IPS-18a (cell line): ENCODE measurements at regions not wholly inside any gene's neighbourhood (a gene's known extent, or its start where the extent isn't known, plus 50 kb on each side); places are given as distances from the start of the nearest gene placed in this dataset.

ENCODE experiments used
- H3K27ac ChIP-seq: one replicate; pipeline ENCODE4 v1.5.1; 2013; ENCODE audit warnings: low read length
- H3K27me3 ChIP-seq: one replicate; pipeline ENCODE4 v1.6.1; 2013; ENCODE audit warnings: mild to moderate bottlenecking, low read length; ENCODE audit not compliant: control insufficient read depth, insufficient read depth
- H3K36me3 ChIP-seq: one replicate; pipeline ENCODE4 v1.6.1; 2013; ENCODE audit warnings: low read depth, low read length; ENCODE audit not compliant: control insufficient read depth
- H3K4me1 ChIP-seq: one replicate; pipeline ENCODE4 v1.6.1; 2013; ENCODE audit warnings: low read depth, low read length; ENCODE audit not compliant: control insufficient read depth
- H3K4me3 ChIP-seq: one replicate; pipeline ENCODE4 v1.5.1; 2013; ENCODE audit warnings: low read length
- H3K9ac ChIP-seq: one replicate; pipeline ENCODE4 v1.6.1; 2013; ENCODE audit warnings: mild to moderate bottlenecking, low read length, moderate library complexity
- H3K9me3 ChIP-seq: one replicate; pipeline ENCODE4 v1.6.1; 2013; ENCODE audit warnings: low read depth, low read length; ENCODE audit not compliant: control insufficient read depth

DNA sequence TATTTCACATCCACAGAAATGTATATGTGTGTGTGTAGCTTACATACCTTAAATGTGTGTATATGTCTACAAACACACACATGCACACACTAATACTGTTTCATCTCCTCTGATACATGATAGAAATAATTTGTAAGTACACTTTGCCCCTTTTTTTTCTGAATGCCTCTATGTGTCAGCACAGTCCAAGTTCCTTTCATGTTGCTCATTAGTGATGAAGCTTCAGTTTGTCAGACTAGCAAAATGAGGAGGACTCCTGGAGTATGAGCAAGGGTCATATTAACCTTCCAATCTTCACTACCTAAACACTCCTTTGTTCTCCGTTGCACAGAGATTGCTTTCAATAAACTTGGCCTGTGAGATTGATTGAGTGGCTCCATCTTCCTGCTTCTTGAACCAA is 935.4 kb downstream of the MRPL39 start:
- H3K9ac ChIP-seq, result no peak overlapping the region
- no peaks in the 10 kb centered on the region for H3K27me3 ChIP-seq

GRCh38 chr21:24658926-24659325 is 948.4 kb downstream of the MRPL39 start:
- Histone ChIP-seq H3K27ac (no peak overlapping the region), H3K36me3 (no peaks in the 10 kb centered on the region), H3K4me3 (no peak overlapping the region), H3K9me3 (peaks cover 14% of the 10 kb centered on the region), H3K4me1 (no peaks in the 10 kb centered on the region), H3K27me3 (no peaks in the 10 kb centered on the region), H3K9ac (no peak overlapping the region)

More for the DNA sequence above, 935.4 kb downstream of the MRPL39 start:
- H3K4me1 ChIP-seq, result no peaks in the 10 kb centered on the region
- H3K27ac ChIP-seq, result no peak overlapping the region
- H3K9me3 ChIP-seq, result peaks cover 12% of the 10 kb centered on the region
- no peak overlapping the region for H3K4me3 ChIP-seq
- H3K36me3 ChIP-seq, result no peaks in the 10 kb centered on the region

DNA sequence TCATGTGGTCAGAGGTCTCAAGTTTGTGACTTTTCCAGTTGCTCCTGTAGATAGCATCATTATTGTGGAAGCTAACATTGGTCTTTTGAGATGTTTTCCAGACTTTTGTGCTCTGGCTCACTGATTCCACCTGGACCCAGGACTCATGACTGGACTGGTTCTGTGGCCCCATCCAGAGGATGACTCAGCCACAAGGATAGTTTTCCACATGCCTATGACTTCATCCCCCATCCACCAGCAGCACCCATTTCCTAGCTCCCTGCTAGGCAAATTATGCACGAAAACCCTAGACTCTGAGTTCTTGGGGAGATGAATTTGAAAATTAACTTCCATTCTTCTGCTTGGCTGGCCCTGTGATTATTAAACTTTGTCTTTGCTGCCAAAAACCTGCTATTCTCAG is 949.3 kb downstream of the MRPL39 start:
- H3K4me3 ChIP-seq, result no peak overlapping the region
- no peaks in the 10 kb centered on the region for H3K36me3 ChIP-seq

DNA sequence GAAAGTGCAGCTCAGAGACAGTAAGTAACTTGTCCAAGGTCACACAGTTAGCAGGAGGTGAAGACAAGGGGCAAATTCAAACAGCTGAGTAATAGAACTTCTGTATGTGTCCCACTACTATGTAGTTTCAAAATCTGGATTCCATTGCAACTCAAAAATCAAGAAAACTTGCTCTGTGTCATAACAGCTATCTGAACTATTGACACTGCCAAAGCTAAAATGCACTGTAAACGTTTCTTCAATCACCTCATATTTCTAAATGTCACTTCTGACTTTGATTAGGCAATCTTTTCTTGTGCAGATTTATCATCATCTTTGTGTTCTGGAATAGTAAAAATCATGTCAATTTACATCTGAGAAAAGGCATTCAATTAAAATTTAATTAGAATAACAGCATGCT is 957.6 kb downstream of the MRPL39 start:
- Histone ChIP-seq H3K4me1 (no peaks in the 10 kb centered on the region), H3K27me3 (no peaks in the 10 kb centered on the region), H3K36me3 (no peaks in the 10 kb centered on the region), H3K27ac (no peak overlapping the region), H3K9ac (no peak overlapping the region), H3K4me3 (no peak overlapping the region), H3K9me3 (peaks cover 22% of the 10 kb centered on the region)

More for the DNA sequence above, 949.3 kb downstream of the MRPL39 start:
- no peak overlapping the region for H3K9ac ChIP-seq
- no peaks in the 10 kb centered on the region for H3K4me1 ChIP-seq
- no peak overlapping the region for H3K27ac ChIP-seq
- H3K27me3 ChIP-seq, result no peaks in the 10 kb centered on the region
- H3K9me3 ChIP-seq, result peaks cover 12% of the 10 kb centered on the region

DNA sequence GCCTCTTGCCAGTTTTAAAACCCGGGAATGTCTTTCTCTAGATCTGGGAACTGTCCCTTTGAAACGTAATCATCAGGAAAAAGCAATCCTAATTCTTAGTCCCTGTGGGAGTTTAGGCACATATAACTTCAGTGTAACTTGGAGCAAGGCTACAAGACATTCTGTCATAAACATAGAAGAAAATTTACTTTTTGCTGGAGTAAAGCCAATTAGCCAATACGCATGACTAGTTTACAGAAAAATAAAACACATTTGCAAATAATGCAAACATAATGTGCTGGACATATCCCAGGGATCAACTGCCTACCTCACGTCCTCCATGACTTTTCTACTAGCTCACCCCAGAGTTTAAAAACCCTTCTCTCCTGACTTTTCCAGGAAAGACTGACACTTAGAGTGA is 970.6 kb downstream of the MRPL39 start:
- no peaks in the 10 kb centered on the region for H3K27me3 ChIP-seq
- H3K9ac ChIP-seq, result no peak overlapping the region
- H3K27ac ChIP-seq, result no peak overlapping the region
- H3K9me3 ChIP-seq, result peaks cover 25% of the 10 kb centered on the region
- H3K36me3 ChIP-seq, result no peaks in the 10 kb centered on the region
- H3K4me1 ChIP-seq, result peaks cover 9% of the 10 kb centered on the region
- H3K4me3 ChIP-seq, result no peak overlapping the region

- Histone ChIP-seq H3K36me3 (no peaks in the 10 kb centered on the region), H3K9me3 (peaks cover 12% of the 10 kb centered on the region), H3K4me3 (no peak overlapping the region)
Observed at GRCh38 chr21:24634749-24635148, 972.5 kb downstream of the MRPL39 start.

DNA sequence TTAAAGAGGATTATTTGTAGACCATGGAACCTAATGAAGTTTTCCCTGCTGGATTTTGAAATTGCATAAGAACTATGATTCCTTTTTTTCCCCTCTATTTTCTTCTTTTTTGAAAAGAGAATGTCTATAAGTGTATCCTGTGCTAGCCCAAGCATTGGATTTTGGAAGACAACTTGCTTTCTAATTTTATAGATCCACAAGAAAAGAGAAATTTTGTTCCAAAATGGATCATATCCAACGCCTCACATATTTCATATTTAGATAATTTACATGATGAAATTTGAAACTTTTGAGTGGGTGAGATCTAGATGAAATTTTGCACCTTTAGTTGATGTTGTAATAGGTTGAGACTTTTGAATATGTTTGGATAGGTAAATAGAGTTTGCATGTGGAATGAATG is 978.7 kb downstream of the MRPL39 start:
- Histone ChIP-seq H3K9ac (no peak overlapping the region), H3K27me3 (no peaks in the 10 kb centered on the region), H3K4me1 (no peaks in the 10 kb centered on the region), H3K4me3 (no peak overlapping the region), H3K36me3 (no peaks in the 10 kb centered on the region), H3K9me3 (peaks cover 15% of the 10 kb centered on the region), H3K27ac (no peak overlapping the region)

More at GRCh38 chr21:24634749-24635148, 972.5 kb downstream of the MRPL39 start:
- no peaks in the 10 kb centered on the region for H3K27me3 ChIP-seq
- peaks cover 9% of the 10 kb centered on the region for H3K4me1 ChIP-seq
- no peak overlapping the region for H3K27ac ChIP-seq
- H3K9ac ChIP-seq, result no peak overlapping the region

GRCh38 chr21:24628046-24628445 is 979.2 kb downstream of the MRPL39 start:
- no peak overlapping the region for H3K4me3 ChIP-seq

DNA sequence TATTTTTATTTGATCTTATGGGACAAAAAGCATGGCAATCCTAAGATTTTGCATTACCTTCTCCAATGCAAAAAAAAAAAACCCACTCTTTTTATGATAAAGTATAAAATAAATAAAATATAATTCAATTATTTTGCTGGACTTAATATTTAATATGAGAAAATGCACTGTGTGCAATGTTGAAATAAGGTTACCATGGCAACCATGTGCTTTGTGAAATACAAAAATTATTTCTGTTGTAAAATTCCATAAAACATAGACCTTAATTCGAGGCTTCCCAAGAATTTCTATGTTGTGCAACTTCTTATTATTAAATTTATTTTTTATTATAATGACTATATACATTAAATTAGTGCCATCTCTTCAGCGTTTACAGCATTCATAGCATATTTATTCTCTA is 989.5 kb downstream of the MRPL39 start:
- no peaks in the 10 kb centered on the region for H3K36me3 ChIP-seq
- H3K27me3 ChIP-seq, result no peaks in the 10 kb centered on the region
- H3K9me3 ChIP-seq, result peaks cover 27% of the 10 kb centered on the region
- no peak overlapping the region for H3K9ac ChIP-seq
- H3K4me3 ChIP-seq, result no peak overlapping the region
- no peaks in the 10 kb centered on the region for H3K4me1 ChIP-seq
- no peak overlapping the region for H3K27ac ChIP-seq

More at GRCh38 chr21:24628046-24628445, 979.2 kb downstream of the MRPL39 start:
- Histone ChIP-seq H3K9ac (no peak overlapping the region), H3K27ac (no peak overlapping the region), H3K36me3 (no peaks in the 10 kb centered on the region), H3K27me3 (no peaks in the 10 kb centered on the region), H3K4me1 (no peaks in the 10 kb centered on the region), H3K9me3 (peaks cover 15% of the 10 kb centered on the region)

- Histone ChIP-seq H3K27ac (no peak overlapping the region), H3K9me3 (peaks cover 7% of the 10 kb centered on the region), H3K9ac (no peak overlapping the region), H3K36me3 (no peaks in the 10 kb centered on the region), H3K4me3 (no peak overlapping the region), H3K27me3 (no peaks in the 10 kb centered on the region), H3K4me1 (no peaks in the 10 kb centered on the region)
Observed at GRCh38 chr21:24594082-24594481, 1013.2 kb downstream of the MRPL39 start.

GRCh38 chr21:24590261-24590660 is 1017.0 kb downstream of the MRPL39 start:
- H3K9me3 ChIP-seq, result peaks cover 13% of the 10 kb centered on the region
- no peaks in the 10 kb centered on the region for H3K36me3 ChIP-seq
- H3K27me3 ChIP-seq, result no peaks in the 10 kb centered on the region
- H3K27ac ChIP-seq, result no peak overlapping the region
- no peak overlapping the region for H3K4me3 ChIP-seq
- H3K4me1 ChIP-seq, result no peaks in the 10 kb centered on the region
- no peak overlapping the region for H3K9ac ChIP-seq

DNA sequence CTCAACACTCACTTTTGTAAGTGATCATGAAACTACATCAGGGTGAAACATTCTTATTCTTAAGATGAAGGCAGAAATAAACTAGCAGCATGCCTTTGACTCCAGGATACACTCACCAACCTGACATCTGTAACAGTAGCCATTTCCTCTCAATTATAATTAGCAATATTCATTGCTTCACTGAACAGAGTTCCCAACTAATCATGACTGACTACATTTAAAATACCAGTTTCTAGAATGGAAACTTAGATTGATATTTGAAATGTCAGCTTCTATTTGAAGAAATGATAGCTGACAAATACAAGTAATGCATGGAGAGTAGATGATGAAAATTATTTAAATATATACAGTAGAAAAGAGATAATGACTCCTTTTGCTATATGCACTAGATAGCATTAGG is 1023.8 kb downstream of the MRPL39 start:
- Histone ChIP-seq H3K4me1 (no peaks in the 10 kb centered on the region), H3K4me3 (no peak overlapping the region), H3K36me3 (no peaks in the 10 kb centered on the region), H3K27me3 (no peaks in the 10 kb centered on the region), H3K9ac (no peak overlapping the region), H3K9me3 (peaks cover 27% of the 10 kb centered on the region), H3K27ac (no peak overlapping the region)
